GM21528 (cell line): ENCODE measurements at regions not wholly inside any gene's neighbourhood (a gene's known extent, or its start where the extent isn't known, plus 50 kb on each side); places are given as distances from the start of the nearest gene placed in this dataset.

Experiments
- ATAC-seq: cut with Tn5 transposase; IDR thresholded peaks from one replicate; pipeline ENCODE4 v1.9.1; 2021; ENCODE audit warnings: mild to moderate bottlenecking, moderate library complexity; ENCODE audit not compliant: unreplicated experiment, low FRiP score

DNA sequence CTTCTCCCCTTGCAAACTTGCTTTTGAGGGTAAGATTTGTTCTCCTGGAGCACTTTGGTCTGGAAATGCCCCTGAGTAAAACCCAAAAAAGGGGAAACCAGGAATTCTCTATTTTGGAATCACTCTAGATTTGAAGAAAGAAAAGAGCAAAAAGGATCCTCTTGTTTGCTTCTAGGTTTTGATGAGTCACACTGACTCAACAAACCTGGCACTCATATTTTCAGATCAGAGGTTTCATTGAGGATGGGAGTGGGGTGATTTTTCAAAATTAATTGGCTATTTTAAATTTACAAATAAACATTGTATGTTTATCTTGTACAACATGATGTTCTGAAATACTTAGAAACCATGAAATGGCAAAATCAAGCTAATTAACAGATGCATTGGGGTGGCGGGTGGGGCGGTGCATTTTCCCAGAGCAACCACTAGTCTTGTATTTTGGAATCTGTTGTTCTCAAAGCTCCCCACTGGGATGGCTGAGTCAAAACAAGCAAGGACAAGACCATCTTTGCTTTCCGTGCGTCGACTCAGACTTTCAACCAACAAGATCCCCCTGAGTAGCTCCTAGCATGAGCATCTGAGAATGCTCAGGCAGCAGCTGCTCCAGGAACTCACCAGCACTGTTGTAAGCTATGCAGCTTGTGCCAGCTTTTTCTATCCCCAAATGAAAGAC, 451.4 kb downstream of the WDR72 start:
- no peak for ATAC-seq

DNA sequence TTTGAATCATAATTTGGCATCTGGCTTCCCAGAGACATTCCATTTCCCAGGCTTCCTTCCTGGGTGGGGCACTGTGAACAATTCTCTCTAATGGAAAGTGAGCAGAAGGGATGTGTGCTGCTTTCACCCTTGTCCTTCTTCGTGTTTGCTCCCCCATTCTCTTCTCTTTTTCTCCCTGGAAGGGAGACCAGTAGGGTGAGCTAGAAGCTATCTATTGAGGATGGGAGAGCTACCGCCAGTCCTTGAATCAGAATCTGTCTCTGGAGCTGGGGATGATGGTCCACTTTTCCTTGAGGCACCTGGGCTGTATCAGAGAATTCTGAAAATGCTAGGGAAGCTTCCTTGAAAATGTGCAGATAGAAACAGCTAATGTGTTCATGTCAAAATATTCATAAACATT, 453.9 kb downstream of the WDR72 start:
- ATAC-seq: no peak

DNA sequence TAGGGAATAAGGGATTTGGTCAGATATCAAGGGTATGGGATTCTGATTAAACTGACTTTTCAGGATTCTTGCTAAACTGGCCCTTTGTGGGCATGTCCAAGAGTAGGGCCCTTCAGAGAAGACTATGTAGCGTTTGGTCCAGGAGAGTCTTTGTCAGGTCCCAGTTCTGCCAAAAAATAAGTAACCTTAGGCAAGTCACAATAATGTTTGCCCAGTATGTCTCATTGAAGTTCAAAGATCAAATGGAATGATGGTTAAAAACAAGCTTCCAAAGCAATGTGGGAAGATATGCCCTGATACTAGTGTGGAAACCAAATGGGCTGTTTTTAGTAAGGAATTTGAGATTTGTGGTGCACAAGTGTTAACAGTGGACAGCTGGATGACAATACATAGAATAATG, 454.4 kb downstream of the WDR72 start:
- no peak for ATAC-seq

DNA sequence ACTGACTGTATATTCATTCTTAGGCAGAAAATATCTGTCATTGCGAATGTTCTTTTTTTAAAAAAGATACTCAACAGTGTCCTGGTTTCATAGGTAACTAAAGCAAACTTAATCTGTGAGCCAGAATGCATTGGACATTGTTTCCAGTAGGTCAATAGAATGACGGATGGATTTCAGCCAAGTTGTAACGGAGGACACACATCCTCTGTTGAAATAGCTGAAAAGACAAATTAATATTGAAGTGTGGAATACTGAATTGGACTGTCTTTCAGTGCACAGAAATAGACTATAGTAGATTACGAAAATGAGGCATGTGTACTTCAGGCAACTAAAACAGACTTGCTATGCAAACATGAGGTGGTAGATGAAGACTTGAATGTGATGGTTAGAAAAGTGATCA, 461.6 kb downstream of the WDR72 start:
- no peak for ATAC-seq

DNA sequence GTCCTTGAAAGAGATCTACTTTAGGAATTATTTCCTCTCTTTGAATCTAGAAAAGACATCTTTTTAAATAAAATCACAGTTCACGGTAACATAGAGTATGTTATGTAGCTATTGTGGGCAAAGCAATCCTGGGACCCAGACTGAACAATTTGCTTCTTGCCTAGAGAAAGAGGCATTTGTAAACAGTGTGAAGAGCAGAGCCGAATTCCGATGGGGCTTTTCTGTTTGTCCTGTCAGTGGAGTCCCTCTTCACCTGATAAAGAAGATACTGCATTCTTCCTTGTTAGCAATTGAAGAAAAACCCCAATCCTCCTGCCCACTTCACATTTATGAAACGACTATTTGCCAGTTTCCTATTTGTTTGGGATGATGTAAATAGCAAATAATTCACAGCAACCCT, 462.9 kb downstream of the WDR72 start:
- ATAC-seq: no peak

DNA sequence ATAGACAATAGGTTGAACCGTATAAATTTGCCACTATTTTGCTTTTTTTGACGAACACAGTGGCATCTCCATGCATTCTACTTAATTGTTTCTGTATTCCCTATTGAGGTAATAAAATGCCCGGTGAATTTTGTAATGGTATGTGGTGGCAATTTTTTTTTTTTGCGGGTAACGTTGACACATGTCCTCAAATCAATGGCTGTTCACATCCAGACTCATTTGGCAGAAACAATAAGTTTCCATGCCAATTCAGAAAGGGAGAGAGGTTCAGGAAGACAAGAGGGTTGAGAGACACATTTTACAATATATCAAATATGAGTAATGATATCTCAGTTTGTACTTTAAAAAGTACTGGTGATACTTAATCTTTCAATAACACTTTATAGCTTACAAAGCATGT, 463.9 kb downstream of the WDR72 start:
- ATAC-seq: no peak

DNA sequence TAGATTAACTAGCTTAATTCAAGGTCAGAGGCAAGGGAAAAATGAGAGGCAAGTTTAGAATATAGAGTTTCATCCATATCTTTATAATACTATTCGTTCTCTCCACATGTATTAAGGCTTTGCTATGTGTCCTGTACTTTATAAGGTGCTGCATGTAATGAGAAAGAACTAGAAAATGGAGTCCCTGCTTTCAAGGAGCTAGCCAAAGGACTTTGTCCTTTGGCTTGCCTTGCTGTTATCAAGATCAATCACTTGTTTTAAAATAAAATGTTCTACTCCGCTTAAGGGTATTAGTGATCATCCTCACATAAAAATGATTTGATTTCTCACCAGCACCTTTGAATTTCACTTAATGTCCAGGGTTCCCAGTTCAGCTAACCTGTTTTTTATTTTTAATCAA, 470.9 kb downstream of the WDR72 start:
- no peak for ATAC-seq

DNA sequence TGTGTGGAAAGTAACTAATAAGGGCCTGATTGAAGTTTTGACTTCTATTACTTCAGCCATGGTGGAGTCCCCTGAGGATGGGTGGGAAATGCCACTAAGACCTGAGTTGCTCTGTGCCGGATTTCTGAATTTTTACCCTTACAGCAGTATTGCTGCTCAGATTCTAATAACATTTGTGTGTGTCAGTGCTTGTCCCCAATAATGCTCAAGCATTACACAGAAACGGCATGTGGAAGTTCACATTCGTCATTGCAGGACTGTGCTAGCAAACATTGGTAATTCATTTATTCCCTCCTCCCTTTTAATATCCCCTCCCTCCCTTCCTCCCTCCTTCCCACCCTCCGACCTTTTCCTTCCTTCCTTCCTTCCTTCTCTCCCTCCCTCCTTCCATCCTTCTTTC, 484.5 kb upstream of the ONECUT1 start:
- no peak for ATAC-seq

DNA sequence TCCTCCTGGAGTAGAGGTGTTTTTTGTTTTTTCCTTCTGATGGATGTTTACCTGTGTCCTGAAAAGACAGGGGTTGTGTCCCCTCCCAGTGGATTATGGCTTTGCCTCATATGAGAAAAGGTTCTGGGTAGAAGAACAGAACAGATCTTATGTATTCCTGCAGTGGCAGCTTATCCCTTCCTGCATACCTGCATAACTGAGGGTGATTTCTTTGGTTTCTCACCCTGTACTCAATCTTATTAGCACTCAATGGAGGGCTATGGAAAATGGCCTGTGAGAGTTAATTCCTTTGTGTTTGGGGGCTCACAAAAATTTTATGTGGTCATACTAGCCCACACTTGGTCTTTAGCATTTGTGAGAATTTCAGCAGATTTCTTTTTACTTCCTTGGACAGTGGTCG, 482.0 kb upstream of the ONECUT1 start:
- no peak for ATAC-seq

DNA sequence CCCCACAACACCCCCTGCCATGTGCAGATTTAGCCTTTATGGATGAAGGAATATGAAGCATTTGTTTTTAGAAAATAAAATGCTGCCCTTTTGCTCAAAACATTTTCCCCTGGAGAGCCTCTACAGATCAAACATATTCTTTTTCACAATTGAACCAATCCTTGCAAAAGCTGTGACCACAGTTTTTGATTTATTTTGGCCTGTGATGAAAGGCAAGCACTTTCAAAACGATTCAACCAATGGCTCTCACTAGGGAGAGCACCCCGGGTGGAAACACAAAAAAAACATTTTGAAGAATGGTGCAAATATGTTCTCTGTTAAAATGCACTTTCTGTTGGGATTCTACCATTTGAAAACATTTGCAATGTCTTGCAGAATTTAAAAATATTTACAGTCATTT, 476.0 kb upstream of the ONECUT1 start:
- ATAC-seq: no peak

DNA sequence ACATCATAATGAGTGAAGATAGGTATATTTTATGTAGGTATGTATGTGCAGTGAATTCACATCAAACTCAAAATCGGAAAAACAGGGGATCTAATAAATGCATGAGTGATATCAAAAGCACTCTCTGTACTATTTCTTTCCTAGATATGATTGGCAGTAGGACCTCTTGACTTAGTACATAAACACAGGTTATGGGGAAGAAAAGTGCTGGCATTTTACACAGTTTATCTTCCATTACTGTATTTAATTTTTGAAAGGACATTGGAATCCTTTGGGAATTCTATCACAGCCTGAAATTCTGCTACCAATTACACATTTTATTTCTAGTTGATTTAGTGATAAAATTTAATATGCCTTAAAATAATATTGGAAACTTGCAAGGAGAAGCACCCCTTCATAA, 470.5 kb upstream of the ONECUT1 start:
- ATAC-seq: no peak

DNA sequence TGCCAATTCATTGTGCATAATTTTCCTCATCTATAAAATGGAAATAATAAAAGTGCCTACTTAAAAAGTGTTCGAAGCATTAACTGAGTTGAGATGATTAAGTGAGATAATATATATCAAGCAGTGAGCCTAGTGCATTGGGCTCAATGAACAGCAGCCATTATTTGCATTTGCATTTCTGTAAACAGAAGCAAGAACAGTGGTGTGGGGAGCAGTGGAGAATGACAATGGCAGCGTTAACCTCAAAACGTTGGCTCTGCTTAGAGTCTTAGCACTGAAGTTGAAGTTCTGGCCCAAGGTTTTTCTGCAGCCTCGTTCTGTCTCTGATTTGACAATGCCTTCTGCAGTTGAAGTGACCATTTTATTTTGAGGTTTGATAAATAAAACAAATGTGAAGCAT, 466.3 kb upstream of the ONECUT1 start:
- no peak for ATAC-seq

DNA sequence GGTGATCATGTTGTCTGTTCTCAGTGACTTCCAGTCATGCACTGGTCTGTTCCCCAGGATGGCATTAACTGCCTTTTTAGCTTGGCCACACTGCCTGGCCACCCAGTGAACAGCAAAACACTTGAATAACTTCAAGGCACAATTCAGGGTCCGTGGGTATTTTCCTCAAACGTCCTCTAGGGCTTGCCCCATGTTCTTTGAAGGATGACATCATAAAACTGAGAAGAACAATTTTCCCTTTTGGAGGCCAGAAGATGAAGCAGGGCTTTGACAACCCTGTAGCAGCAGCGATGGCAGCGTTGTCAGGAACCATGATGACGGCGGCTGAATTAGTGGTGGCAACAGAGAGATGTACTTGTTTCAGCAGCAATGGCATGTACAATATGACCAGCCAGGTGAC, 465.9 kb upstream of the ONECUT1 start:
- ATAC-seq: no peak

DNA sequence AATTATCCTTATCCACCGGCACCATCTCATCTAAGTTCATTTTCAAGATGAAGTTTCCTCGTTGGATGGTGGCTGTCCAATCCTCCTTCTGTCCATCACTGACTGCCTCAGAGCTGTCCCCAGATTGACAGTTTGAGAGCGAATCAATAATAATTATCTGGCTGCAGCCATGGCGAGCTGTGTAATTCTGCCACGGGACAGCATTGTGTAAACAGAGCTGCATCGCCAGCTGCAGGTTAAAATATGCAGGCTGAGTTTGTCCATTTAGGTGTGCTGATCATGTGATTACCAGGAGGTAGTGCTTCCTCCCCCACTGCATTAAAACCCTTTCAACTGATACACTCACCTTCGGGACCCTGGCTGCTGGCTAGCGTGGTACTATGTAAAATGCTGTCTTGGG, 461.9 kb upstream of the ONECUT1 start:
- ATAC-seq: no peak

DNA sequence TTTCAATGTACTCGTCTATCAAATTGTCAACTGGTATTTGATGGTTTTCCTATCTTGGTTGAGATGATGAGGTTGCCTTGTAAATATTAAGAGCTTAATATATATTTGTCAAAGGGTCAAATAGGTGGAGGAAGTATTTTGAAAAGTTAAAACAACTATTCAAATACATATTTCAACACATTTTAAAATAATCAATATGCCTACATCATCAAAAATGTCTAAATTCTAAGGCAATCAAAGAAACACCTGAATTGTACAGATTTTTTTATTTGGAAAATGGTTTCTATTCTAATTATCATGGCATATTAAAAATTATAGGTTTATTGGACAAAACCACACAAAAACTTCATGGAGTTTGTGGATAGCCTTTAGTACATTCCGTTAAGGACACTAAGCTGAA, 461.4 kb upstream of the ONECUT1 start:
- ATAC-seq: no peak

DNA sequence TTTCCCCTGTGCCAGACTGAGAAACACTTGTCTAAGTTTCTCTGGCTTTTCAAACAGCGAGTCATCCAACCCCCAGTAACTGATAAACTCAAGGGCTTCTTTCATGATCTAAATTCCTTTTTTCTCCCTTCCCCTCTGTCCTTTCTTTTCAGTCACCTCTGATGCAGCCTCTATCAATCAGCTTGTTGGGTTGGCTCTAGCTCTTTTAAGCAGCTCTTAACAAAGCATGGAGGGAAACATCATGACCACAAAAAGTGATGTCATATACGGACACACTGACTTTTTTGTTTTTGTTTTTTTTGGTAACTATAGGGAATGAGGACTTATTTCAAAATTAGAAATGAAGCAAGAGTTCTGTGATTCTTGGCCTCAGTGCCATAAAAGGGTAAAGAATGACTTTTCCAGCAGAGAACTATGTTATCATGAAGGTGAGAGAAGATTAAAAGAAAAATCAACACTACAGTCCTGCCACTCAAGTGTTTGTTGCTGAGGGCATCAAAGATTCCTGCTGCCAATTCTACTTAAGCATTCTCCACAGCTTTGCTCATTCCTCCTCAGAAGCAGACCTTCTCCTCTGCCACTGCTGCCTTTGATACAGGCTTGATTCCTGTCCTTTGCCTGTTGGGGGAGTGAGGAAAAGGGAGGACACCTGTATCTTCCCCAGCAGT, 457.0 kb upstream of the ONECUT1 start:
- no peak for ATAC-seq

DNA sequence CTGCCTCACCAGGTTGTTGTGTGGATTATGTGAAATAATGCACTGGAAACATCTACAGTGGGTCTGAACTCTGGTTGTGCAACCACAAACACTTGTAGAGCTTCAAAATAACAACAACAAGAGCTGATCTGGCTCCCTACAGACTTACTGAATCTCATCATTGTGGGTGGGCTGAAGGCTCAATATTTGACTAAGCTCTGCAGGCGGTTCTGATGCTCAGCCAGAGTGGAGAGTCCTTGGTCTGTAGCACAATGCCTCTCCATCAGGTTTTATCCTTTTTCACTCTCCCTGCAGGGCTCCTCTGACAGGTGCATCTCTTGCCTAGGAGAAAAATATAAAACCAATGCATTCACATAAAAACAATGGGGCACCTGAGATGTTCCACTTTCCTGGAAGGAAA, 456.3 kb upstream of the ONECUT1 start:
- ATAC-seq: no peak

DNA sequence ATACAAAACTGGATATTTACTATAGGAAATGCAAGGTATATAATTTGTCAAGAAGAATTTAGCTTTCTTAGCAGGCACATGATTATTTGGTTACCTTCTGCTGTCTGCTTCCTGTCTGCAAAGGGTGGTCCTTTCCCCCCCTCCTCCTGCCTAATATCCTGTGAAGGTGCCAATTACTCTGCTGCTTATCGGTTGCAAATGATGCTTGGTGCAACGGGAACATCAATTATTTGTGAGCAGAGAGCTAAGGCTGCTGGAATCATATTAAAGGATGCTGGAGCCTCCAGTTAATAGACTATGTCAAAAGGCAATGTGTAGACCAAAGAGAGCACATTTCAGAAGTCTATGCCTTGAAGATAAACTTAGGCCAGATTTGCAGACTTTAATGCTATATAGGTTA, 443.7 kb upstream of the ONECUT1 start:
- ATAC-seq: no peak

DNA sequence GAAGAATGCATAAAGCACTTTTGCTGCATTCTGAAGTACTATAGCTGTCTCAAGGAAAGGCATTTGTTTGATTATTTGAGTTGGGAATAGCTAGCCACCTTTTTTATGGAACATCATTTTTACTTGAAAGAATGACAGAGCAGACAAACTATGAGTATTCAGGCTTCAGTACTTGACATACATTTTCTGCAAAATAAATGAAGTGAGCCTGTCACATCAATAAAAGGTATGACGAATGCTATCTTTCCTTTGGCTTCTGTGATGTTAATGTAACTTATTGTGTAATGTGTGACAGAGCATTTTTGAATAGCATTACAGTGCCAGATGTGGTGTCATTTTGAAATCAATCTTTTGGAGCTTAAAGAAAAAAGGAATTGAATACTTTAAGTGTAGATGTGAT, 440.3 kb upstream of the ONECUT1 start:
- no peak for ATAC-seq

DNA sequence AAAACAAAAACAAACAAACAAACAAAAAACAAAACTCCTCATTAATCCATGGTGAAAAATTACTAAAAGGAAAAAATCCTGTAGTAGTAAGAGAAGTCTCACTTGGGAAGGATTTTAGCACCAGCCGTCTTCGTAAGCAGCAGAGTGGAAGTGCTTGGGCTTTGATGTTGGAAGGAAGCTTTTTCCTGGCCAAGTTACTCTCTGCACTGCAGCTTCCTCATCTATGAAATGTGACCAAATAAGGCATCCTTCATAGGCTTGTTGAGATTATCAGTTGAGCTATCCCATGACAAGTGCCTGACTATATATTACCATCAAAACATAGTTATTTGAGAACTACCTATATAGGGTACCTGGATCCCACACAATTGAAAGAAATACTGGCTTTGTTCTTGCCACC, 436.4 kb upstream of the ONECUT1 start:
- ATAC-seq: no peak

DNA sequence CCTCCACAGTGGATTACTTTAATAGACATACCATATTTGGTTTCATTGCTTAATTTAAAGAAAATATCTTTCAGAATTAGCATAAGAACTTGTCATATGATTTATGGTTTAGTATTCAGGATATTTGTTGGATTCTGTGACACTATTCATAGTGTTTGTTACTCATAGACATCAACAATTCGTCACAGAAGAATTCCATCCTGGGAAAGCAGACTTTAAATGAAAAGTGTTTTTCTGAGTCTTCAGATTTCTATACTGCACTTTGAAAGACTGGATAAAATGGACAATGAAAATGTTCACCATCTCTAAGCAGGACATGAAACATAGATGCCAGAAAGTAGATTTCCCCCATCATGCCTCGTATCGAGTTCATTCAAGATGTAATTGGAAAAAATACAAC, 435.6 kb upstream of the ONECUT1 start:
- ATAC-seq: no peak

DNA sequence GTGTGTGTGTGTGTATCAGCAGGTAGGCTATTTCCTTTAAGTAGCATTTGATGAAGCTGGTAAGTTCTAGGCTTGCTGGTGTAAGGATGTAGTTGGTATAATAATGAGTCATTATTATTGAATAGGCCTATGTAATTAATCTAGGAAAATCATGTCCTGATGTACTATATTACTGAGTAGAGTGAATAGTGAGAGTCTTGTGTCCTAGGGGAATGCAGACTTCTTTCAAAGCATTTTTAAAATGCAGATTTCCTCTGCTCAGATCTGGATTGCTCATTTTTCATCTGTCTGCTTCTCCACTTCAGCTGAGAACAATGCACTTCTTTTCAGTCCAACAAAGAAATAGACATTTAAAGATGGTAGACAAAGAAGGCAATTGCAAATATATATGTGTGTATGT, 434.2 kb upstream of the ONECUT1 start:
- no peak for ATAC-seq

DNA sequence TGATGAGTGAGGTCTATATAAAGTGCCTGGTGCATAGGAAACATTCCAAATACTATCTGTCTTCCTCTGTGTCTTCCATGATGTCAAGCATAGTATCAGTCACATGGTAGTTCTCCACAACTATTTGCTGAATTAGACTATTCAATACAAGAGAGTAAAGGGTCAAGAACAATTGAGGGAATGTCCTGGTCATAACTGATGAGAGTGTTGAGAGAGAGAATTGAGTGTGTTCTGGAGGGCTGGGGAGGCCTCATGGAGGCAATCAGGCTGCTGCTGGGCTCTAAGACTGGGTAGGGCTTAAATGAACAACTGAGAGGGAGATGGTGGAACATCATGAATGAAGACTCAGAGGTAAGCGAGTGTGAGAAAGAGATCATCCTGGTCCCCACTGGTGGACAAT, 433.7 kb upstream of the ONECUT1 start:
- ATAC-seq: no peak
